OCI-M1 (cell line): ENCODE measurements at regions not wholly inside any gene's neighbourhood (a gene's known extent, or its start where the extent isn't known, plus 50 kb on each side); places are given as distances from the start of the nearest gene placed in this dataset.
"Not testable (repeated sequence)": the region's sequence is repeated elsewhere in the genome, so short reads cannot be mapped to it uniquely, and the experiment has no call there.

Experiments used
- DNase-seq: peaks from one replicate; lab custom pipeline; 2025; lab: John Stamatoyannopoulos, UW

- DNase-seq: no peak
These were observed 468.2 kb downstream of the MMUT start for GRCh38 chr6:48994811-48995210.

DNA sequence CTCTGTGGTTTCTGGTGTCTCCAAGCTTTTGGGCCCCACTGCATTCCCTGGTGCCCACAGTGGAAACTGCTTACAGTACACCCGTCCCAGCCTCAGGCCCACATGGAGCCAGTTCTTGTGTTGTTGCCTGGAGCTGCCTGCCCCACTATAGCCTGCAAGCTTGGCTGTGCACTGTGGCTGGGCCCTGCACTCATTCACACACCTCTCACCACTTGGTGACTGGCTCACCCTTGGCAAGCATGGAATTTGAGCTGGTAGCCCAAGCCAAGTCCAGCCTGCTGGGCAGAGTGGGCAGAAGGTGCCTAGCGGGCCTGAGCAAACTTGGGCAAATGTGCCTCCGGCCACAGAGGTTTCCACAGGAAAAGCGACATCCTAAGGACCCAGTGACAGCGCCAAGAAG lies 472.3 kb downstream of the MMUT start:
- DNase-seq: no peak

DNA sequence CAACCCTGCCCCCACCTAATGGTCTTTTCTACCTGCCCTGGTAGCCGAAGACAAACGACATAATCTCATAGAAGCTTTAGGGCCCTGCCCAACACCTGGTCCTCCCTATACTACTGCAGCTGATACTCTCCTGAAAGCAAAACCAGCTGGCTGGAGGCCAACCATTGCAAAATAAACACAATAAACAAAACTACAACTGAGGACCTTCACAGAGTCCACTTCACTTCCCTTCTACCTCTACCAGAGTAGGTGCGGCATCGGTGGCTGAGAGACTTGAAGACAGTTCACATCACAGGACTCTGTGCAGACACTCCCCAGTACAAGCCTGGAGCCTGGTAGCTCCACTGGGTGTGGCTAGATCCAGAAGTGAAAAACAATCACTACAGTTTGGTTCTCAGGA lies 476.2 kb downstream of the MMUT start:
- no peak for DNase-seq

GRCh38 chr6:48986105-48986504 lies 476.9 kb downstream of the MMUT start:
- no peak for DNase-seq

- DNase-seq: no peak
These were observed 478.0 kb downstream of the MMUT start for GRCh38 chr6:48985025-48985424.

DNA sequence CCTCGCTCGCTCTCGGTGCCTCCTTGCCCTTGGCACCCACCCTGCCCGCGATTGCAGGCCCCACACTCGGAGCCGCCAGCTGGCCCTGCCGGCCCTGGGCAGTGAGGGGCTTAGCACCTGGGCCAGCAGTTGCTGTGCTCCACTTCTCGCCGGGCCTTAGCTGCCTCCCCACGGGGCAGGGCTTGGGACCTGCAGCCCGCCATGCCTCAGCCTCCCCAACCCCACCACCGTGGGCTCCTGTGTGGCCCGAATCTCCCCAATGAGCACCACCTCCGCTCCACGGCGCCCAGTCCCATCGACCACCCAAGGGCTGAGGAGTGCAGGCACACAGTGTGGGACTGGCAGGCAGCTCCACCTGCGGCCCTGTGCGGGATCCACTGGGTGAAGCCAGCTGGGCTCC lies 479.1 kb downstream of the MMUT start:
- not testable (repeated sequence) for DNase-seq

DNA sequence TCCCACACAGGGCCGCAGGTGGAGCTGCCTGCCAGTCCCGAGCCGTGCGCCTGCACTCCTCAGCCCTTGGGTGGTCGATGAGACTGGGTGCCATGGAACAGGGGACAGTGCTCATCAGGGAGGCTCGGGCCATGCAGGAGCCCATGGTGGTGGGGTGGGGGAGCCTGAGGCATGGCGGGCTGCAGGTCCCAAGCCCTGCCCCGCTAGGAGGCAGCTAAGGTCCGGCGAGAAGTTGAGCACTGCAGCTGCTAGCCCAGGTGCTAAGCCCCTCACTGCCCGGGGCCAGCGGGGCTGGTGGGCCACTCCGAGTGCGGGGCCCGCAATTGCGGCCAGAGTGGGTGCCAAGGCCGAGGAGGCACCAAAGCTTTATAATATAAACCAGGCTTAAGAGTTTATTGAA lies 479.7 kb downstream of the MMUT start:
- no peak for DNase-seq

DNA sequence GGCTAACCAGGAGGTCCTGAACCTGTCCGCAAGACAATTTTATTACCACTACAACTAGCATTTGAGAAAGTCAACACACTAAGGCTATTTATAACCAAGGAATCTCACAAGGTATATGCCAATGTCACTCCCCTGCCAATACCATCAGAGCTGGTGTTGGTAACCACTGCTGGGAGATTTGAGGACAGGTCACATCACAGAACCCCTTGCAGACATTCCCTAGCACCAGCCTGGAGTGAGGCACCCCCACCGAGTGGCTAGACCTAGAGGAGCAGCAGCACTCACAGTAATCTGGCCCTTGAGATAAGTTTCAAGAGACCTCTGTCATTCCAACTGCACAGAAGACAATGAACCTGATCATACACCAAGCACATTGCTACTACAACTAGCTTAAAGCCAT lies 483.2 kb downstream of the MMUT start:
- no peak for DNase-seq

GRCh38 chr6:48979085-48979484 lies 484.0 kb downstream of the MMUT start:
- no peak for DNase-seq

DNA sequence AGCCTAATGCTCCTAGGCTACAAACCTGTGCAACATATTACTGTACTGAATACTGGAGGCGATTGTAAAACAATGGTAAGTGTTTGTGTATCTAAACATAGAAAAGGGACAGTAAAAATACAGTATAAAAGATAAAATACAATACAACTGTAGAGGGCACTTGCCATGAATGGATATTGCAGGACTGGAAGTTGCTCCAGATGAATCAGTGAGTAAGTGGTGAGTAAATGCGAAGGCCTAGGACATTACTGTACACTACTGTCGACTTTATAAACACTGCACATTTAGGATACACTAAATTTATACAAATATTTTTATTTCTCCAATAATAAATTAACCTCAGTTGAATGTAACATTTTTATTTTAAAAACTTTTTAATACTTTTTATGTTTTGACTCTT lies 485.0 kb downstream of the MMUT start:
- no peak for DNase-seq

DNA sequence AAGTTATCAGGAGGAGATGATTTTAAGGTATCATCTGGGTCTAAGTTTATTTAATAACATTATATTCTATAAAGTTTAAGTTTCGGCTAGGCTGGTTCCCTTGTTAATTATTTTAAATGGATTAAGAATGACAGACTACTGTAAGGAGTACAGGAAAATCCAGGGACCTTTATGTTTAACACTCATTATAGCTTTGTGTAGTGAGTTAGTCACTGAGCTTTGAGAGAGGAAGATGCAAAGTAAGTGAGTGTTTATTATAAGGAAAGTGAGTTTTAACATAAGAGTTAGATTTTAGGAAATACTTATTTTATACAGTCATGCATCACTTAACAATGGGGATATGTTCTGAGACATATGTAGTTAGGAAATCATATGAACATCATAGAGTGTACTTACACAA lies 485.5 kb downstream of the MMUT start:
- no peak for DNase-seq

GRCh38 chr6:48973491-48973890 lies 489.6 kb downstream of the MMUT start:
- no peak for DNase-seq

DNA sequence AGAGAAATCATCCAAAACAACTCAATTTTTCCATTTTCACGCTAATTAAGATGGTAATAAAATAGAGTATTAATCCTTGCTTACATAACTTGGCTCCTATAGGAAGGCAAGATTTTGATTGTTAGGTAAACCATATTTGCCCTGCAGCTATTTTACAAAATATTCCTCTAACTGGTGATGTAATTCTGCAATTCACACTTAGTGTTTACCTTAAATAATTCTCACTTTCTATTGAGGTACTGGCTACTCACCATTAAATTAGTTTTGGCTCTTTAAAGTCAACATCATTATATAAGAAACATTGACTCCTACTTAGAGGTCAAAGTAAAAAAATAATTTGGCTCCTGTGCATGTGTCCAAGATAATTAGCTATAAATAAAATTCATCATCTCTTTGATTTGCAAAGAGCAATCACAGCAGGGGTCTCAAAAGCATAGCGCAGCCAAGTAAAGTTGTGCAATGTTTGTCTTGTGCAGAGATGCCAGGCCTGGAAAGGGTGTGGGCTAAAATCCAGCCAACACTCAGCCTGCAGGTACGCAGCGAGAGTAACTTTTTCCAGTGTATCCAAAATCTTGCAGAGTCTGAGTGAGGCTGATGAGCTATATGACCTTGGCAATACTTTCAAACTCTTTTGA lies 501.2 kb downstream of the MMUT start:
- DNase-seq: no peak

DNA sequence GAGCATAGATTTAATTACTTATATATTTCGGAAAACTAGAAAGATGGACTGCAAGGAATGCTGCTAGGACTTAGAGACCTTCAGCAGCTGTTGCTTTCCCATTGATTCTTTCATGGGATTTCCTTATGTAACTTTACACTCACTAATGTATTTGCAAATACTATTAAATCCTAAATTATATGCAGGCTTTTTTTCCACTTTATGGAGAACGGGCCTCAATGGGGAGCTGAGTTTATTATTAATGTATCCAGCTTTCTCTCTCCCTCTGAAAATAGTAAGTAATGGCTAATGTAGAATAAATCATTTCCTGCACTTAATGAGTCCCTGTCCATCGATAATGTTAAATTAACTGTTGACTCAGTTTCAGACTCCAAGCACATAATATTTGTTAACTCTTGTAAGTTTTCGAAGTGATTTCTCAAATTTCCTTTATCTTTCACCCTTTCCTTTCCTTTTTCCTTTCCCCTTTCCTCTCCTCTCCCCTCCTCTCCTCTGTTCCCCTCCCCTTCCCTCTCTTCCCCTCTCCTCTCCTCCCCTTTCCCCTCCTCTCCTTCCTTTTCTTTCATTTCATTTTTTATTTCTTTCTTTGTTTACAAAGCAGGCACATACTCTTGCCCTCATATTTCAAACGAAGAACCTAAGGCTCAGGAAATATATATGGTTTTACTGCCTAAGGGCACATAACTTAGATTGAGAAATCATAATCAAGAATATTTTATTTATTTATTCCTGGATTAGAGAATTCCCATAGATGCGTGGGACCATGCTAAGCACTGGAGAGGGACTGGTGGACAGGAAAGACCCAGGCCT lies 503.6 kb downstream of the MMUT start:
- no peak for DNase-seq

DNA sequence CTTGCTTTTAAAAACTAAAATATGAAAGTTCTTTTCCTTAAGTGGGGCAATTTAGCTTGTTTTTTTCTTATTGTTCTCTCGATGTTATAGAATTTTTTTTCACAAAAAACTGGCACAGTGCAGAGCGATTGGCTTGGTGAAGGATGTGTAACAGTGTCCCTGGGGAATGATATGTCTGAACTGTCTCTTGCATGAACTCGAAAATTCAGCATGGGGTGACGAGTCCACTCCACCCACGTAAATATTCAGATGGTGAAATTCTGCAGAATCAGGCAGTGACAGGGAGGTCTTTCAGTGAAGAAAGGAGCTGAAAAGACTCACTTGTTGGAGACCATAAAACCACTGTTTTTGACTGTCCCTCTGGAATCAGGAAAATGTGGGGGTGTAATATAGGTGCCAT lies 505.3 kb downstream of the MMUT start:
- DNase-seq: no peak

- peak; percentile 7 for DNase-seq
These were observed 511.1 kb downstream of the MMUT start for GRCh38 chr6:48951917-48952316.

GRCh38 chr6:48944276-48944675 lies 518.8 kb downstream of the MMUT start:
- DNase-seq: peak; percentile 23

- DNase-seq: no peak
These were observed 529.9 kb downstream of the MMUT start for GRCh38 chr6:48933136-48933535.

DNA sequence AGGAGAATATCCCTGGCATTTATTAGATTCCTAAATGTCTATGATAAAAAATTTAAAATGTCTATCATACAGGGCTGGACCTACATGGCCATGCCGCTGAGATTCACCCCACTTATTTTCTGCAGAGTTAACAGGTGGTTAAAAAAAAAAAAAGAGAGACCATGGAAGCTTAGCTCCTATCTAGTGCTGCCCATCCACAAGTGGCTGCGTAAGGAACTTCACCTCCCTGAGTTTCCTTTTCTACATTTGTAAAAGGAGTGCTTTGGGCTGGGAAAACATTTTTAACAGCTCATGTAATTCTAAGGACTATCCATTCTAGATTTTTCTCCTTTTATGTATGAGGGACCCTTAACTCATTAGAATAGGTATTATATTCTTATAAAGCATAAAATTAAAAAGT lies 534.1 kb downstream of the MMUT start:
- DNase-seq: no peak

GRCh38 chr6:48922837-48923236 lies 540.2 kb downstream of the MMUT start:
- DNase-seq: no peak

DNA sequence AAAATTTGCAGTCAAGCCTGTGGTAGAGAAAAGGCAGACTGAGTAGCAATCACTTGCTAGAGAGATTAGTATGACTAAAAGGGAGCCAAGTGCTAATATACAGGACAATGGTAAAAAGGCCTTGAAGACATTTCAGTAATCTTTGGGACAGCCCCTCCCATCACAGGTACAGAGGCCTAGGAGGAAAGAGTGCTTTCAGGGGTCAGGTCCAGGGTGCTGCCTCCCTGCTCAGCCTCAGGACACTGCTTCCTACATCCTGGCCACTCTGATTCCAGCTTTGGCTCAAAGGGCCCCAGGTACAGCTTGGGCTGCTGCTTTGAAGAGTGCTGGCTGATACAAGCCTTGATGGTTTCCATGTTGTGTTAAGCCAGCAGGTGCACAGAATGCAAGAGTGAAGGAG lies 543.5 kb downstream of the MMUT start:
- no peak for DNase-seq

DNA sequence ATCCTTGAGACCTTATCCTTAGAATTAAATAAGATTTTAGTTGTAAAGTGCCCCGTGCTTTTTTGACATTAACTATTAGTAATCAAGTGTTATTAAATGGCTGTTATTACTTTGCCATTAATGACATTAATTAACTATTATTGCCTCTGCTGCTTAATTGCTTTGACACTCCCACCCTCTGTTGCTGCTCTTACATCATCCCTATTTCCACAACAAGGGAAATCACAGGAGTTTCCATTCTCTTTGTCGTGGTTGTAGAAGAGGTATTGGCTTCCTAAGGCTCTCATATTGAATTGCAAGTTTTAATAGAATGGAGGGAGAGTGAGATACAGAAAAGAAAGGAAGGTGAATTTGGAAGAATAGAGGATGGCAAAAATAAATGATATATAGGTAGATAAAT lies 545.8 kb downstream of the MMUT start:
- no peak for DNase-seq

GRCh38 chr6:48916607-48917006 lies 546.4 kb downstream of the MMUT start:
- peak; percentile 12 for DNase-seq

DNA sequence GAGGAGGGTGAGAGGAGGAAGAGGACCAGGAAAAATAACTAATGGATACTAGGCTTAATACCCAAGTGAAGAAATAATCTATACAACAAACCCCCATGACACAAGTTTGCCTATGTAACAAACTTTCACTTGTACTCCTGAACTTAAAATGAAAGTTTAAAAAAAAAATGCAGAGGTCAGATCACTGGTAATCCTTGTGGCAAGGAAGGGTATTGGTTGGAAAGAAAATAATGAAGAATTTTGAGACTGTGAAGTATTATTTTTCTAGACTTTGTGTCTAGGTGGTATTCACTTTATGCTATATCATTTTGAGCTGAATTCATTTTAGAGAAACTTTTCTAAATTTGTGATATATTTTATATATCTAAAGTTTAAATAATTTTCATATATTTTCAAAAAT lies 547.5 kb downstream of the MMUT start:
- no peak for DNase-seq
